SK-N-MC (cell line): ENCODE measurements at regions not wholly inside any gene's neighbourhood (a gene's known extent, or its start where the extent isn't known, plus 50 kb on each side); places are given as distances from the start of the nearest gene placed in this dataset.

Source experiments
- DNase-seq: peaks from one replicate; pipeline ENCODE4 v3.0.0-alpha.2; 2011; ENCODE audit warnings: low read depth, low spot score
- H3K27ac ChIP-seq: fragments of 200-600 bp; sonication (generic); 2 replicates; pipeline ENCODE4 v1.5.1; 2016; ENCODE audit warnings: mixed run types
- H3K36me3 ChIP-seq: fragments of 200-600 bp; sonication (generic); 2 replicates; pipeline ENCODE4 v1.6.1; 2017; ENCODE audit warnings: antibody characterized with exemption, low read length, mixed read lengths; ENCODE audit not compliant: insufficient read depth
- H3K4me3 ChIP-seq: fragments of 200-600 bp; sonication (generic); 2 replicates; pipeline ENCODE4 v1.5.1; 2016
- H3K9ac ChIP-seq: fragments of 200-600 bp; sonication (generic); 2 replicates; pipeline ENCODE4 v1.8.0; 2017; ENCODE audit warnings: mixed run types, mixed read lengths; ENCODE audit not compliant: insufficient read length
- H3K9me3 ChIP-seq: fragments of 200-600 bp; sonication (generic); 2 replicates; pipeline ENCODE4 v1.6.1; 2017; ENCODE audit warnings: low read depth, mild to moderate bottlenecking, antibody characterized with exemption, low read length, moderate library complexity, mixed read lengths
- EZH2 ChIP-seq: fragments of 200-600 bp; sonication (generic); IDR thresholded peaks from one replicate; pipeline ENCODE4 v1.6.1; 2017; ENCODE audit warnings: antibody characterized with exemption
- FOXP2 ChIP-seq: optimal IDR thresholded peaks from 2 replicates; pipeline ENCODE3; 2011; ENCODE audit warnings: mild to moderate bottlenecking, moderate library complexity; ENCODE audit not compliant: insufficient read depth; ENCODE audit errors: extremely low read length, control extremely low read depth
- POLR2AphosphoS5 ChIP-seq: IDR thresholded peaks from 2 replicates; pipeline ENCODE4 v1.6.1; 2012; ENCODE audit warnings: mild to moderate bottlenecking, low read depth, low read length, borderline replicate concordance

- Histone ChIP-seq H3K9ac (no peak overlapping the region), H3K9me3 (no peaks in the 10 kb centered on the region), H3K36me3 (no peaks in the 10 kb centered on the region), H3K4me3 (no peak overlapping the region), H3K27ac (no peak overlapping the region)
- TF ChIP-seq EZH2 (no peak), POLR2AphosphoS5 (no peak), FOXP2 (no peak)
- no peak for DNase-seq
Measured at GRCh38 chr20:11409561-11409960, 508.1 kb upstream of the BTBD3 start.

GRCh38 chr20:11411765-11412164 lies 505.9 kb upstream of the BTBD3 start:
- Histone ChIP-seq H3K4me3 (no peak overlapping the region), H3K9ac (no peak overlapping the region), H3K36me3 (no peaks in the 10 kb centered on the region), H3K27ac (no peak overlapping the region), H3K9me3 (no peaks in the 10 kb centered on the region)
- TF ChIP-seq EZH2: no peak
- no peak for TF ChIP-seq POLR2AphosphoS5
- TF ChIP-seq FOXP2: no peak
- DNase-seq: peak; percentile 10

GRCh38 chr20:11426948-11427347 lies 490.7 kb upstream of the BTBD3 start:
- TF ChIP-seq FOXP2 (no peak), POLR2AphosphoS5 (no peak), EZH2 (no peak)
- no peak for DNase-seq
- no peak overlapping the region for H3K4me3 ChIP-seq
- no peaks in the 10 kb centered on the region for H3K36me3 ChIP-seq
- no peak overlapping the region for H3K27ac ChIP-seq
- H3K9me3 ChIP-seq: no peaks in the 10 kb centered on the region
- no peak overlapping the region for H3K9ac ChIP-seq

- DNase-seq: no peak
- Histone ChIP-seq H3K9ac (no peak overlapping the region), H3K27ac (no peak overlapping the region), H3K4me3 (no peak overlapping the region), H3K9me3 (no peaks in the 10 kb centered on the region), H3K36me3 (no peaks in the 10 kb centered on the region)
- no peak for TF ChIP-seq POLR2AphosphoS5
- no peak for TF ChIP-seq EZH2
- TF ChIP-seq FOXP2: no peak
Measured at GRCh38 chr20:11429168-11429567, 488.5 kb upstream of the BTBD3 start.

GRCh38 chr20:11429889-11430519 lies 487.7 kb upstream of the BTBD3 start:
- TF ChIP-seq POLR2AphosphoS5 (no peak), EZH2 (no peak)
- H3K9me3 ChIP-seq: no peaks in the 10 kb centered on the region
- no peak for DNase-seq

GRCh38 chr20:11430652-11431051 lies 487.0 kb upstream of the BTBD3 start:
- H3K27ac ChIP-seq: no peak overlapping the region
- H3K4me3 ChIP-seq: no peak overlapping the region
- no peak for DNase-seq
- TF ChIP-seq POLR2AphosphoS5: no peak
- no peak for TF ChIP-seq FOXP2
- no peak for TF ChIP-seq EZH2
- H3K36me3 ChIP-seq: no peaks in the 10 kb centered on the region
- H3K9ac ChIP-seq: no peak overlapping the region
- H3K9me3 ChIP-seq: no peaks in the 10 kb centered on the region

More at GRCh38 chr20:11429889-11430519, 487.7 kb upstream of the BTBD3 start:
- no peak overlapping the region for H3K27ac ChIP-seq
- no peak overlapping the region for H3K4me3 ChIP-seq
- H3K9ac ChIP-seq: no peak overlapping the region
- no peaks in the 10 kb centered on the region for H3K36me3 ChIP-seq

GRCh38 chr20:11431621-11432020 lies 486.1 kb upstream of the BTBD3 start:
- TF ChIP-seq EZH2 (no peak), POLR2AphosphoS5 (no peak), FOXP2 (no peak)
- no peak for DNase-seq
- no peak overlapping the region for H3K9ac ChIP-seq
- H3K27ac ChIP-seq: no peak overlapping the region
- H3K4me3 ChIP-seq: no peak overlapping the region
- no peaks in the 10 kb centered on the region for H3K9me3 ChIP-seq
- no peaks in the 10 kb centered on the region for H3K36me3 ChIP-seq

- no peak for DNase-seq
Measured at GRCh38 chr20:11432407-11432806, 485.3 kb upstream of the BTBD3 start.

More at GRCh38 chr20:11432407-11432806, 485.3 kb upstream of the BTBD3 start:
- TF ChIP-seq POLR2AphosphoS5 (no peak), FOXP2 (no peak), EZH2 (no peak)
- Histone ChIP-seq H3K9me3 (no peaks in the 10 kb centered on the region), H3K9ac (no peak overlapping the region), H3K27ac (no peak overlapping the region), H3K36me3 (no peaks in the 10 kb centered on the region), H3K4me3 (no peak overlapping the region)
